GM18498 (cell line): ENCODE measurements at regions not wholly inside any gene's neighbourhood (a gene's known extent, or its start where the extent isn't known, plus 50 kb on each side); places are given as distances from the start of the nearest gene placed in this dataset.

Experiments
- ATAC-seq: cut with Tn5 transposase; IDR thresholded peaks from one replicate; pipeline ENCODE4 v1.9.1; 2021; ENCODE audit warnings: mild to moderate bottlenecking, moderate library complexity; ENCODE audit not compliant: unreplicated experiment

DNA sequence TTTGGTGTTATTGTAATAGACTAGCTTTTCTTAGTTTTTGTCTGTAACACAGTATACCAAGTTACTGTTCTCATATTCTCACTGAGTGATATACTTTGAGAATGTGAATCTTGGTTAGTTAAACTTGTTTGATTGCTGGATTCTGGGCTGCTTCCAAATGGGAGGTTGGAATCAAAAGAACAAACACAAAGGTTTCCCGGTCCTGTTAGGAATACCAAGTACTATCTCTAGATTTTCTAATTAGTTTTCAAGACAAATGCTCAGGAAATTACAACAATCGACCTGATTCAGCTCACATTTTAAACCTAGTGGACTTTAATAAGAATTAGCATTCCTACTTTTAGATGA is 244.3 kb downstream of the CSNK1G3 start:
- no peak for ATAC-seq

DNA sequence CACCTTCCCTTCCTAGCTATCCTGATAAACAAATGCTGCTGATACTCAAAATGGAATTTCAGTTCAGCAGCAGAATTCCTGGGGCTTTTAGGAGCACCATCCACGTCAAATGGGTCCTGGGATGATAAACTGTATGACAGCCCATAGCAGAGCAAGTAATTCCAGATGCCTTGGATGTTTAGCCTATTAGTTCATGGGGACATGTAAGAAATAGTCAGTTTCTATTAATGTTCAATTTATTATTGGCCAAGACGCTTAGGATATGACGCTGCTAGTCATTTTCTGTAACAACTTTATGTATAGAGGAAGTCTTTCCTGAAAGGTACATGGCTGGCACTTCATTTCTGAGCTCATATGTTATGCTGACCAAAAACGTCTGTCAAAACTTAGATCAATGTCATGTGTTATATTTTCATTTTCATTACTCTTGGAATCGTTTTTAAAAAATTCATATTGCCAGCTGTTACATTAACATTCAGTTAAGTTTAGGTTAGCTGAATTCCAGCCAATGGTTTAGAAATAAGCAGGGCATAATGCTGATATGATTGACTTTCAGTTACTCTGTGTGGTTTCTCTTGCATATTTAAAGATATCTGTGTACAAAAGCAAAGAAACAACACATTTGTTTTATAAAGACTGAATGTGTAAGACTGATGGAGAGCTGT is 243.8 kb downstream of the CSNK1G3 start:
- no peak for ATAC-seq

DNA sequence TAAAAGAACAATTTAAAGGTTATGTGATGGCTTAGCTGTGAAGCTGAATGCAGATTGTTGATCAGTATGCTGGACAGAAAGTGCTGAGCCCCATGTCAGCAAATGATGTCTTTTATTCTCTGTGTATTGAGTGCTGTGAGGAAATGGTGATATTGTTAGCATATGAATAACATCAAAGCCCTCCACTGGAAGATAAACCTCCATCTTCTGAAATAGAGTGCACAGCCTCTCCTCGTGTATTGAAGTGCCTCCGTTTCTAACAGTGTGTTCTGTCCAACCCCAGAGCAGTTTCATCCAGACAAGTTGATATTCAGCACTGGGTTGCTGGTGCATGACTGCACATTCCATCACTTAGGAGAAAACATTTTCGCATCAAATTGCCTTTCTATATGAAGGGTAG is 242.9 kb downstream of the CSNK1G3 start:
- no peak for ATAC-seq

DNA sequence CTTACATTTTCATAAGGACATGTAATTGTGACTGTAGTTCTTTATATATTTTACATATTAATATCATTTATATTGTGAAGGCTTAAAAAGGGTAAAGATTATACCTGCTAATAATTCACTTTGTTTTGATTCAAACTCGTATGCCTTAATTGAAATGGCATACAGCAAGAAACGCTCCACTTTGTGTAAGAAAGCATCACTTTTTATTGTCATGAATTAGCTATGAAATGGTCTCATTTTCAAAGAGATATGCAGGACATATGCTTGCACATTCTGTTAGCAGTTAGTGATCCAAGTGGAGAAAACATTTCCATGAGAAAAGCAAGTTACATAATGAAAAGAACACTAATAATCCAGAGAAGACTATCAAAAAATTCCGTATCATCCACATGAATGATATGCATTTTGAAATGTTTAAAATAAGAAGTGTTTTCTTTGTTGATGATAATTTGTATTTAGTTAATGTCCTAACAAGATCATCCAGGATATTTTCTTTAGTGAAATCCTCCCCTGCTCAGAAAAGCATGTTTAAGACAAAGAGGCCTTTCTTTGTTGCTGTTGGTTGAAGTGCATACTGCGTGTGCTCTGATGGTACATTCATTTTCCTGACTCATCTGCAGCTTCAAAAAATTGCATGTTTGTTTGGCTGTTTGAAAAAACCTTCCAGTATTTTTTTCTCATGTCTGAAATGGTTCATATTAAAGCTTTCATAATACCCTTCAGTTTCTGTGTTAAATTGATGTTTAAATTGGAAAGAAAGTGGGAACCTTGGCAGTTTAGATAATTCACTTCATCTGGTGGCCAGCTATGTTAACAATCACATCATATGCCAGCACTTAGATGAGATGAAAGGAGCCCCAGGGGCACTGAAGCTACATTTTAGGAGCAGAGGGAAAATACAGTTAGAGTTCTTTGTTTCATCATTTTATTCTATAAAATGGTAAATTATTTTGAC is 242.2 kb downstream of the CSNK1G3 start:
- ATAC-seq, result no peak

DNA sequence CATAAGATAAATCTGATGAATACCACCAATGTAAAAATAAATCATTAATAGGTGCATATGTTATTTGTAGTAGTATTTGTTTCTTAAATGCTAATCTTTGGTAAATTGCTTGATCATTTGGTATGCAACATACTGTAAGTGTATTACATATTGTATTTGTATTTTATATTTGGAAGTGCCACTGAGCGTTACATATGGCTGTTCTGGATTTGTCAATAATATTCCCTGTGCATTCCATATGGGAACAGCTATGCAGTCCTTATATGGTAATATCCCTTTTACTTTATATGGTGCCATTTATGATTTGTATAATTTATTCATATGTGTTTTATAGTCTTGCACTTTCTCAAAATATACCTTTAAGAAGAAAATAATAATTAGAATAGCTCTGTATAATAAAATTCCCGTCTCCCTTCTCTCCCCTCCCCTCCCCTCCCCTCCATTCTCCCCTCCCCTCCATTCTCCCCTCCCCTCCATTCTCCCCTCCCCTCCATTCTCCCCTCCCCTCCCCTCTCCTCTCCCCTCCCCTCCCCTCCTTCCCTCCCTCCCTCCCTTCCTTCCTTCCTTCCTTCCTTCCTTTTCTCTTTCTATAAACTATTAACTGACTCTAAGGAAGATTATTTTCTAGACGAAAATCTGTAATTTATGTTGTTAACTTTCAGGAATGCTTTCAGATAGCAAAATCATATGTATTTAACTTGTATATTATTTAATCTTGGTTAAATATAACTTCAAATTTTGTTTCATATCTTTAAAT is 241.4 kb downstream of the CSNK1G3 start:
- no peak for ATAC-seq

DNA sequence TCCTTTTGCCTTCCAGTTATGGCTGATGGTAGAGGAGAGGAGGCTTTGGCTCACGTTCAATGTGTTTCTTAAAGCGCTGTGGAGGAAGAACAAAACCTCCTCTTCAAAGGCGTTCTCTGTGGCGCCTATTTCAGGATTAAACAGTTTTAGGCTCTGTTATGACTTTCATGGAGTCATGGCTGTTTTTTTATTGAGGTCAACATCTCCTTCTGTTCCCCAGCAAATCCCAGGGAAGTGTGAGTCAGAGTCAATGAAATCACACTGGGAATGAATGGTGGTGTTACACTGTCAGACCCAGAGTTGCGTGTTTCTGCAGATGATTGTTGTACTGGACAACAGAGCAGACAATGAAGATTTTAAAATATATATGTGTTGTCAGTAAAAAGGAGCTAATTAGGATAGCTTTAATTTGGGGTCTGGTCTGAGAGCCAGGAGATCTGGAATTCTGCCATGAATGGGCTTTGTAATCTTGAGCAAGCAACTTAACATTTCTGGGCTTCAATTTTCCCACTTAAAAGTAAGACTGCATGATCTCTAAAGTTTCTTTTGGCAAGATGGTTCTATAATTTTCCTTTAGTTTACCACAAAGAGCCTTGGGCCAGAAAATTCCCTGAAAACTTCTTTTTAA is 240.7 kb downstream of the CSNK1G3 start:
- ATAC-seq, result no peak

DNA sequence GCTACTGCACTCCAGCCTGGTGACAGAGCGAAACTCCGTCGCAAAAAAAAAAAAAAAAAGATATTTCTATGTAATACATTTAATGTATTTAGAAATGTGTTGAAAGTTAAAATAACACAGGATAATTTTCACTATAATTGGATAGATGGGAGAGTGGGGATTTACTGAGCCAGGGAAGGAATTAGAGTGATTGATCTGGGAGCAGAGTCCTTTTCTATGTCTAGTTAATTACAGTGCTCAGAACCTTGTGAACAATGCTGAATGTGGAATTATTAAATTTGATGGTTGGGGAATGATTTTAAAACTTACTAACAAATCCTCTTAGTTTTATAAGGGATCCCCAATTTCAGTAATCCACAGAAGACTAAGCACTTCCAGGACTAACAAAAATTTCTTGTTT is 239.7 kb downstream of the CSNK1G3 start:
- ATAC-seq, result no peak

DNA sequence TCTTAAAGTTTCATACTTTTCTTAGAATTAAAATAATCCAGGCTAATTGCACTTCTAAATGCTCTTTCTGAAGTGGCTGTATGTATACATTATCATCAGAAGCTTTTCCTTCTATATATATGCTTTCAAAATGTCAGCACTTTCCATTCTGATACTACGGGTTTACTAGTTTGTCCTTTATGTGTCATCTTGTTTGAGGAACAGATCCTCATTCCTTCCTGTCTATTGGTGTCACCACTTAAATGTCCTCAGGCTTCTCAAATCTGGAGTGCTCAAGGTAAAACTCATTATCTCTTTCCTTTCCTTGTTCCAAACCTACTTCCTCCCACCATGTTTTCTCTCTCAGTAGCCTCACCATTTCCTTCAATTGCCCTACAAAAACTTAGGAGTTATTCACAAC is 236.3 kb downstream of the CSNK1G3 start:
- ATAC-seq, result no peak

DNA sequence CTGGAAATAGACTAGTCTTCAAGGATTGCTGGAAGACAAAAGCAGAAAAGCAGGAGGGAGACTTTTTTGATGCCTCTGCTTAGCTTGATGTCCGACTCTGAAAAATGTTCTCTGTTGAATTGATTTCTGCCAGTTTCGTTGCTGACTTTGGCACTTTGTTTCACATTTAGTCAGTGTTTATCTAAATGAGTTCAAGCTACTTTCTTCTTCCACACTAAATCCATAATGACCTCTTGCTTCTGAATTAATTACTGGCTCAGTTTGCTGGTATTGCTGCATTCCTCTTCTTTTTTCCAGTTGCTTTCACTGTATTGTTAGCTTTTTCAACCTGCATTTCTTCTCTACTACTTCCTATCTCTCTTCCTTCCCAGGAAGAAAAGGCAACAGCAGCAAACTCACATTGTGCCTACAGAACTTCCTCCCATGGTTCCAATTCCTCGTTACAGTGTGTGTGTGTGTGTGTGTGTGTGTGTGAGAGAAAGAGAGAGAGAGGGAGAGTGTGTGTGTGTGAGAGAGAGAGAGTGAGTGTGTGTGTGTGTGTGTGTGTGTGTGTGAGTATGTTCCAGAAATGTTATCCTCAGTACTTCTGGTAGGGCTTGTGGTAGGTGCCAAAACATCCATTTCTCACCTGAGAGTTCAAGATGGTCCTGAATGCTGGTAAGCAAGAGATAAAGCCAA is 234.8 kb downstream of the CSNK1G3 start:
- ATAC-seq, result no peak

DNA sequence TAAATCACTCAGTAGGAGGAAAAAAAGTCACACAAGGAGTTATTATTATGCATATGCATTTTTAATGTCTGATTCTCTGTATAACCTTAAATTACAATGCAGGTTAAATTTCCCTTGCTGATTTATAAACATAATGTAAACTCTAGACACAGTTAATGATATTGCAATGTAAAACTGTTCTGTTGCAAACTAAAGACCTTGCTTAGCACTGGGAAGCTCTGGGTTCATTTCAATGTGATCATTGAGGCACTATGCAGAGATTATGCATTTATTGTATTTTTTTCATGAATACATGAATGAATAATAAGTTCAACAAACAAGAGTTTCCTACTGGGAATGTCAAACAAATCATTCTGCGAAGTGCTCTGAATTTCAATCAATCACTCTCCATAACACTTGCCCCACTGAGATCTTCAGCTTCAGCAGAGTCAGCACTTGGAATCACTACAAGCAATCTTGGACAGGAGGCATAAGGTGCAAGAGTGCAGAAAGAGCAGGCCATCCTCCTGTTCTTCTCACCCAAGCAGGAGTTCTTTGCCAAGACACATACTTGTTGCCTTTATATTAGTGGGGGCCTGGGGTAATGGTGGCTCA is 232.1 kb downstream of the CSNK1G3 start:
- ATAC-seq, result no peak

DNA sequence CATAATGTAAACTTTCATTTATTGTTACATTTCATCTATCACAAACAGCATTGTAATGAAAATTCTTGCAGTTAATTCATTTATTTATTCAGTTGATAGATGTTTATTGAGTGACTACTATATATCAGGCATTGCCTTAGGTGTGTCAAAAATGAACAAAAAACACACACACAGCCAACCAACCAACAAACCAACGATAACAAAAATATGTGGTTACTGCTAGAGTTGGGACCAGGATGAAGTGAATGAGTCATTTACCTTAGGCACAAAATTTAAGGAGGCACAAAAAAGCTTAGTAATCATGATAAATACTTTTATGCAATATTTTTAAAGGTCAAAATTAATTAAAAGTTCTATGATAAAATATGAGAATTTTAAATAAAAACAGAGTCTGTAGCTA is 223.4 kb downstream of the CSNK1G3 start:
- ATAC-seq, result no peak

DNA sequence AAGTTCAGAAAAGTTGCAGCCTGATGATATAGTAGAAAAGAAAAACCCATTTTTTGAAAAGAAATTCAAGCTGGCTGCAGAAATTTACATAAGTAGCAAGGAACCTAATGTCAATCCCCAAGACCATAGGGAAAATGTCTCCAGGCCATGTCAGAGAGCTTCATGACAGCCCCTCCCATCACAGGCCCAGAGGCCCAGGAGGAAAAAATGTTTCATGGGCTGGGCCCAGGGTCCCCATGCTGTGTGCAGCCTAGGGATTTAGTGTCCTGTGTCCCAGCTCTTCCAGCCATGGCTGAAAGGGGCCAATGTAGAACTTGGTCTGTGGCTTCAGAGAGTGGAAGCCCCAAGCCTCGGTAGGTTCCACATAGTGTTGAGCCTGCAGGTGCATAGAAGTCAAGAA is 220.3 kb downstream of the CSNK1G3 start:
- ATAC-seq, result no peak

DNA sequence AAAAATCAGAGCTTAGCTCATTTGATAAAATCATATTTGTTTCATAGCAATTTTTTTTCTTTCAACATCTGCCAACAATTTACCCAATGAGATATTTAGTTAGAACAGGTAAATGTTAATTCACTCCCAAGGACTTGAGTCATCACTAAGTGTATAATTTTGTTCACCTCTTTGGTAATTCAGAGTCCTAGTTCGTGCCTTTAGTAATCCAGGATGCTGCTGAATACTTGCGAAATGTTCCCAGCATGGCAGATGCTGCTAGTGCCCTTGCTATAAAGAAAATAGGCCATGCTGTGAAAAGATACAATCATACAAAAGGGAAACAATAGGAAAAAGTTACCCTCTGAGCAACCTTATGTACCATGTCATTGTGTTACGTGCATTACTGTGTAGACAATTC is 210.5 kb downstream of the CSNK1G3 start:
- ATAC-seq, result no peak

DNA sequence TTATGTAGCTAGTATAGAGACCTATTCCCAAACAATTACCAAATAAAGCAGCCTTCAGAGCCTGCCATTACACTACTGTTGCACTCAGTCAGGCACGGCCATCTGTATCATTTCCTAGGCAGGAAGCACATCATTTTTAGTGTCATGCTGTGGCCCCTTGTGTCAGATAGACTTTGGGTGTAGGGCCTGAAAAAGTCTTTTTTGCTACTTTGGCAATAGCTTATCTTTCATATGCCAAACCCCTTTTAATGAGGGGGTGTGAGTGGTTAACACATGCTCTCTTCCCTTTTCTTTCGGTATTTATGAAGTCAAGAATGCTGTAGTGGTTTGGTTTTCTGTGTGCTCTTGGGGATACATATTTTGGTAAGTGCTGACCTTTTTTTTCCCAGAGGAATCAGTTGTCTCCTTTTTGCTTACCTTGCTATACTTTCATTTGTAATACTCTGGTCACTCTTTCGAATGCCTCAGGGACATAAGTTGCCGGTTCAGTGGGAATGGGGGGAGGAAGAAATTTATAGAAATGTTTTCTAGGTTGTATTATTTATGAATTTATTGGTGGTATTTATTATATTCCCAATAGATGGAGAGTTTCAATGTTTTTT is 209.8 kb downstream of the CSNK1G3 start:
- ATAC-seq, result no peak

DNA sequence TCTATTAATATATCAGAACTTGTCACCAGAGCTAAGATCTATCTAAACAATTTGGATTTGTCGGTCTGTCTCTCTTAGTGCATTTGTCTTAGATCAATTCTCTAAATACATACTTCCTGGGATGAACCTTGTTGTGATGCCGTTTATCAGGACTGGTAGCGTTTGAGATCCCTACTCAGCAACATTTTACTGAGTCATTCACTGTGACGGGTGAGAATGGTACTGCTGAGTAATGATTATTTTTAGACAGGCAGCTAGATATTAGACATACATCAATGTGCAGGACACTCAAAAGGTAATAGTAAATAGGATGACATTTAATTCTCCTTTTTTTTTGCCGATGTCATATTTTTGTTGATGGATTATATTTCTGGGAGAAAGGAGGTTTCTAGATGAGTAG is 209.0 kb downstream of the CSNK1G3 start:
- ATAC-seq, result no peak

DNA sequence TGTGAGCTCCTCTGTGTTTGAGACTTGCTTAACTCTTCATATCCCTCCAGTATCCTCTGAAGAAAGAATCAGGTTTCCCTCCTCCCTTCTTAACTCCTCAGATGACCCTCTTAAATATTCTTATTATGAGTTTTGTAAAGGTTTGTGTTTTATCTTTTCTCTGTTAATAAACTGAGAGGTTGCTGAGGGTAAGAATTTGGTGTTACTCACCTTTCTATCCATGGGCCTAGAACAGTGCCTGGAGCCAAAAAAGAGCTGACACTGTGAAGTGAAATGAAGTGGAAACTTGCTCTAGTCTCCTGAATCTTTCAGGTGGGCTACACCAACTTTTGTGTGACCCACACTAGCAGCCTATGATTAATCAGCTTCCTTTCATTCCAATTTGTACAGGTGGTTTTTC is 208.4 kb downstream of the CSNK1G3 start:
- ATAC-seq, result no peak

DNA sequence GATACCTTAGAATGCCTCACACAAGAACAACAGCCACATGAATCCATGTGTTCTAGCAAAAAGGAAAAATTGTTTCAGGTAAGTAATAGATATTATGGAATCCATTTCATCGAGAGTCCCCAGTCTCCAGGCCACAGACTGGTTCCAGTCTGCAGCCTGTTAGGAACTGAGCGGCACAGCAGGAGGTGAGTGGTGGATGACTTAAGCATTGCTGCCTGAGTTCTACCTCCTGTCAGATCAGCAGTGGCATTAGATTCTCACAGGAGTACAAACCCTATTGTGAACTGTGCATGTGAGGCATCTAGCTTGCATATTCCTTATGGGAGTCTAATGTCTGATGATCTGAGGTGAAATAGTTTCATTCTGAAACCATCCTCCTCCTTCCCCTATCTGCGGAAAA is 207.0 kb downstream of the CSNK1G3 start:
- ATAC-seq, result no peak

DNA sequence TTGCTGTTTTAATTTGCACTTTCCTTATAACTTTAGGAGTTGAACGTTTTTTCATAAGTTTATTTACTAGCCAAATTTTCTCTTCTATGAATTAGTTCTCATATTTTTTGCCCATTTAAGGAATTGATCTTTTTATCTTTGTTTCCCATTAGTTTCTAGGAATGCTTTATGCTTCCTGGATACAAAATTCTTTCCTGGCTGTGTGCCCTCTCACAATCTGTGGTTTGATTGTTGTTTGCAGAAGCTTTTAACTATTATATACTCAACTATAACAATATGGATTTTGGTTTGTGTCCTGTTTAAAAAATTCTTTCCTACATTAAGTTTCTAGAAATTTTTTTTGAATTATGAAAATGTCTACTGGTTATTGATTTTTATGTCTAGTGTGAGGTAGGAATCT is 206.3 kb downstream of the CSNK1G3 start:
- no peak for ATAC-seq

DNA sequence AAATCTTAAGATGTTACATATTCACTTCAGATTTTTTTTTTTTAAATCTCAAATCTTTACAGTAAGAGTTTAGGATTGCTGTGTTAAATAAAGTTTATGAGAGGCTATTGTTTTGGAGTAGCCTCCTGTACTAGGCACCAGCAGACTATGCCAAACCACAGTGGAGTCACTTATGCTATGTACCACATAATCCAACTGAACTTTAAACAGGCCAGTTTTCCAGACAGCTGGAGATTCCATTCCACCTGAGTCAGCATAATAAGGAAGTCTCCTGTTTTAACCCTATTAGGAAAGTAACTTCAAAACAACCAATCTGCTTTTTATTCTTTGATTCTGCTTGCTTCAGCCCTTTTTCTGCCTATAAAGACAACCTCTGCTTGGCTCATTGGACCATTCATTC is 205.2 kb downstream of the CSNK1G3 start:
- no peak for ATAC-seq

DNA sequence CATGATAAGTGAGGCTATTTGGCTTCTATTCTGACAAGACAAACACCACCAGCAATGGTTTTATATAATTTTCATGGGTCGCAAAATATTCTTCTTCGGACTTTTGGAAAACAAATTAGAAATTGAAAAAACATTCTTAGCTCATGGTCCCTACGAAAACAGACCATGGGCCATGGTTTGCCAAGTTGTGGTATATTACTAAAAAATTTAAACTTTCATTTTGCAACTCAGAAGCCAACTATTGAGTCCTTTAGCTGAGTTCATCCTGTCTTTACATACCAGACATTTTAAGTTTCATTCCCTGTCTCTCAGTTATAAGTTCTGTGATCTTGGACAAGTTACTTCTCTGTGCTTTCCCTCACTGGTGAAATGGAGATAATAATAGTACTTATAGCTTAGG is 198.1 kb downstream of the CSNK1G3 start:
- no peak for ATAC-seq
